HUES64 (cell line): ENCODE measurements at regions not wholly inside any gene's neighbourhood (a gene's known extent, or its start where the extent isn't known, plus 50 kb on each side); places are given as distances from the start of the nearest gene placed in this dataset.
"Not testable (repeated sequence)": the region's sequence is repeated elsewhere in the genome, so short reads cannot be mapped to it uniquely, and the experiment has no call there.

Experiments
- H3K27ac ChIP-seq: 2 replicates; pipeline ENCODE4 v1.7.0; 2013; ENCODE audit warnings: low read depth, low read length, inconsistent platforms
- H3K27me3 ChIP-seq: 2 replicates; pipeline ENCODE4 v1.6.1; 2013; ENCODE audit warnings: mild to moderate bottlenecking, low read length; ENCODE audit not compliant: insufficient read depth
- H3K36me3 ChIP-seq: 2 replicates; pipeline ENCODE4 v1.6.1; 2013; ENCODE audit warnings: mild to moderate bottlenecking, low read length; ENCODE audit not compliant: insufficient read depth
- H3K4me1 ChIP-seq: 2 replicates; pipeline ENCODE4 v1.6.1; 2013; ENCODE audit warnings: mild to moderate bottlenecking, low read length, moderate library complexity; ENCODE audit not compliant: insufficient read depth
- H3K4me3 ChIP-seq: 2 replicates; pipeline ENCODE4 v1.5.1; 2013; ENCODE audit warnings: mild to moderate bottlenecking, low read length, moderate library complexity
- H3K9ac ChIP-seq: 2 replicates; pipeline ENCODE4 v1.6.1; 2013; ENCODE audit warnings: mild to moderate bottlenecking, low read depth, low read length
- H3K9me3 ChIP-seq: 2 replicates; pipeline ENCODE4 v1.6.1; 2013; ENCODE audit warnings: low read depth, low read length; ENCODE audit not compliant: insufficient read depth
- WGBS: fragments of 150-250, 120-280 bp; methylation state at CpG from one replicate; pipeline ENCODE4 v1.1.7; 2013; ENCODE audit warnings: missing lambda C conversion rate; 5-methylcytosine and 5-hydroxymethylcytosine counted together

GRCh38 chr5:58330781-58331180, 129.1 kb downstream of the PLK2 start:
- Histone ChIP-seq H3K27ac (no peak overlapping the region), H3K9me3 (no peaks in the 10 kb centered on the region), H3K4me3 (no peak overlapping the region), H3K36me3 (no peaks in the 10 kb centered on the region), H3K9ac (no peak overlapping the region), H3K27me3 (no peaks in the 10 kb centered on the region), H3K4me1 (no peaks in the 10 kb centered on the region)
- WGBS = 96% methylated on average over 2 of the region's 2 CpGs

- no CpG with 5 or more reads among the region's 1 CpG for whole genome bisulfite sequencing
- Histone ChIP-seq H3K36me3 (no peaks in the 10 kb centered on the region), H3K4me1 (peaks cover 15% of the 10 kb centered on the region), H3K27ac (no peak overlapping the region), H3K9me3 (no peaks in the 10 kb centered on the region), H3K4me3 (no peak overlapping the region), H3K27me3 (no peaks in the 10 kb centered on the region), H3K9ac (no peak overlapping the region)
Observed at GRCh38 chr5:58327289-58327688, 132.6 kb downstream of the PLK2 start.

- 91% methylated on average over 1 of the region's 1 CpG for WGBS
- Histone ChIP-seq H3K9ac (no peak overlapping the region), H3K27ac (no peak overlapping the region), H3K36me3 (no peaks in the 10 kb centered on the region), H3K9me3 (no peaks in the 10 kb centered on the region), H3K4me3 (no peak overlapping the region), H3K4me1 (peaks cover 18% of the 10 kb centered on the region), H3K27me3 (no peaks in the 10 kb centered on the region)
Observed at GRCh38 chr5:58326022-58326421, 133.9 kb downstream of the PLK2 start.

DNA sequence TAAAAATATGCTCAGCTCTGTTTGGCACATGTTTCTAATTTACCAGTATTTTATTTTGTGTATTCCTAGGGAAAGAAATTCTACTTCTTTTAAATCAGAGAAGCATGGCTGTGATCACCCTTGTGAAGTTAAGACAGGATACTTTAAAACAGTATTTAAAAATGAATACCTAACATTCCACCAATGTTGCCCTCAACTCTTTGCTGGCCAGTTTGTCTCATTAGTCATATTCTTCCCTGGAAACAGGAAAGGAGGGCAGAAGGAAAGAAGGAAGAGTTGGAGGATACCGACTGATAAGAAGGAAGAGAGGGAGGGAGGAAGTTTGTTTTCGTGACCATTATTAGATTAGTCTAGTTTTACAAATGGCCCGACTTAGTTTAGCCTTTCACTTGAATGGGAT, 137.4 kb downstream of the PLK2 start:
- Histone ChIP-seq H3K9me3 (no peaks in the 10 kb centered on the region), H3K9ac (no peak overlapping the region), H3K27ac (no peak overlapping the region), H3K4me3 (no peak overlapping the region), H3K27me3 (no peaks in the 10 kb centered on the region), H3K4me1 (peaks cover 18% of the 10 kb centered on the region), H3K36me3 (no peaks in the 10 kb centered on the region)
- WGBS = 69% methylated on average over 3 of the region's 3 CpGs

- no peak overlapping the region for H3K9ac ChIP-seq
- no peaks in the 10 kb centered on the region for H3K36me3 ChIP-seq
- no peak overlapping the region for H3K27ac ChIP-seq
Observed at GRCh38 chr5:58318468-58318867, 141.4 kb downstream of the PLK2 start.

DNA sequence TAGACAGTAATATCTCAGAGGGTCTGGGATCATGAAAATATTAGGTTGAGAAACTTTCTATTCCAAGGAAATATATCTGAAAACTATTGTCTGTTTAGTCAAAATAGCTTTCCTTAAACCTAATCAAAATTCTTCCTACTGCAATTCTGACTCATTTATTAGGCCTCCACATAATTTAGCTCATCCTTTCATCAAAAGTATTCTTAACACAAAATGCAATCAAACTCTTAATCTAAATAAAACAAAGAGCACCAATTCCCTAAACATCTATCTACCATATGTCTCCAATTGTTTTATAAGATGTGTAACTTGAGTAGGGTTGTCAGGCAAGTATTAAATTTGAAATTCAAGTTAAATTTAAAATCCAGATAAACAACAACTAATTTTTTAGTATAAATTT, 142.1 kb downstream of the PLK2 start:
- H3K36me3 ChIP-seq = no peaks in the 10 kb centered on the region
- peaks cover 8% of the 10 kb centered on the region for H3K4me1 ChIP-seq
- no peaks in the 10 kb centered on the region for H3K9me3 ChIP-seq
- H3K27ac ChIP-seq = no peak overlapping the region
- no peak overlapping the region for H3K9ac ChIP-seq
- H3K27me3 ChIP-seq = no peaks in the 10 kb centered on the region
- no peak overlapping the region for H3K4me3 ChIP-seq

More at GRCh38 chr5:58318468-58318867, 141.4 kb downstream of the PLK2 start:
- Histone ChIP-seq H3K27me3 (no peaks in the 10 kb centered on the region), H3K9me3 (no peaks in the 10 kb centered on the region), H3K4me3 (no peak overlapping the region), H3K4me1 (peaks cover 15% of the 10 kb centered on the region)
- WGBS = 100% methylated on average over 1 of the region's 1 CpG

DNA sequence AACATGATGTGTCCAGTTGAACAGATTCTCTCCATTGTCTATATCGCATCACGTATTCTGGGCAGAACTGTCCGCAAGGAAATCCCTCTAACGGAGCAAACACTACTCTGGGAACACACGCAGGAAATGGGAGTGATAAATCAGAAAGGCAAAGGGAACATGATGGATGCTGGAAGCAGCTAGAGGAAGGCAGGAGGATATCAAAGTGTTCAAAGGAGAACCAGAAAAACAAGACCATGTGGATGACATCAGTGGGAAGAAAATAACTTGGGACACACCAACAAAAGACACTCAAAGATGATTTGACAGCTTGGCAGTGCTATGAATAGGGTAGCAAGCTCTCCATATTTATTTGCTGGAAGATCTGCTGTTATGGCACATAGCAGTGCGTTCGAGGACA, 142.9 kb downstream of the PLK2 start:
- Histone ChIP-seq H3K27me3 (no peaks in the 10 kb centered on the region), H3K4me3 (no peak overlapping the region), H3K9me3 (no peaks in the 10 kb centered on the region), H3K27ac (no peak overlapping the region), H3K4me1 (peaks cover under 1% of the 10 kb centered on the region; the same call in 1 of the 2 replicates), H3K36me3 (no peaks in the 10 kb centered on the region), H3K9ac (no peak overlapping the region)
- 98% methylated on average over 7 of the region's 7 CpGs for WGBS

- H3K27me3 ChIP-seq = no peaks in the 10 kb centered on the region
- no peaks in the 10 kb centered on the region for H3K36me3 ChIP-seq
- no peaks in the 10 kb centered on the region for H3K4me1 ChIP-seq
- 100% methylated on average over 1 of the region's 1 CpG for WGBS
- H3K9ac ChIP-seq = no peak overlapping the region
- no peaks in the 10 kb centered on the region for H3K9me3 ChIP-seq
- H3K4me3 ChIP-seq = no peak overlapping the region
- H3K27ac ChIP-seq = no peak overlapping the region
Observed at GRCh38 chr5:58315794-58316193, 144.1 kb downstream of the PLK2 start.

DNA sequence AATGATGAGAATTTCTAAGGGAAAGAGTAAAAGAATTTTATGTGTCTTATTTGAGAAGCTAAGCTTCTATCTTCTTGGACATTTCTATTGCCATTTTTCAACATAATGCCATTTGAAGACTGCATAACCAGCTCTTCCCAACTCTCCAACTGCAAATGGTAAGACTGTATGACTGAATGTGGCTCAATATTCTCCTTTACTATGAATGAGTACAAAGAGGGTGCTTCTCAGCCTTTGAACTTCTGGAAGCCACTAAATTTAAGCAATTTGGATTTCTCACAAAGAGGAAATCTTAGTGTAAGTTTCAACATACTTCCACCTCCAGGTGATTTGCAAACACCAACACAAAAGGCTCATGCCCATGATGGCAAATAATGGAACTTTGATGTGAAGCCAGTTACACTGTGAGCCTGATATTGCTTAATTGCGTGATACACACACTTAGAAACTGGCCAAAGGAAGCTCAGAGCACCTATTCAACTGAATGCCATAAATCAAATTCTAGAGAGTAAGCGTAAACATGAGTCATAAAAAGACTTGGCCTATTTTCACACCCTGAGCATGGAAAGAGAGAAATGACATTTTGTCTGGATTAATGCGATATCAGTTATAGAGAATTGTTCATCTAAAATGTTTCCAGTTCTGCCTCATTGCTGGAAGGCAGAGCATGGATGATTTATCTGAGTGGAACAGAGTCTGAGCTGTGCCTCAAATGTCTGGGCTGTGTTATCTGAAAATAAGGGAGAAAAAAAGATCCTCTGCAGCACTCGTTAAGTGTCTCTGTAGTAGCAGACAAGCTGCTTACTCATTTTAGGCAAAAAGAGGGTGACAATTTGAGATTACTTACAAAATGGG, 145.3 kb downstream of the PLK2 start:
- no peaks in the 10 kb centered on the region for H3K4me1 ChIP-seq
- 98% methylated on average over 4 of the region's 4 CpGs for WGBS
- H3K27me3 ChIP-seq = no peaks in the 10 kb centered on the region
- no peak overlapping the region for H3K9ac ChIP-seq
- H3K9me3 ChIP-seq = no peaks in the 10 kb centered on the region
- no peak overlapping the region for H3K4me3 ChIP-seq
- no peak overlapping the region for H3K27ac ChIP-seq
- no peaks in the 10 kb centered on the region for H3K36me3 ChIP-seq

DNA sequence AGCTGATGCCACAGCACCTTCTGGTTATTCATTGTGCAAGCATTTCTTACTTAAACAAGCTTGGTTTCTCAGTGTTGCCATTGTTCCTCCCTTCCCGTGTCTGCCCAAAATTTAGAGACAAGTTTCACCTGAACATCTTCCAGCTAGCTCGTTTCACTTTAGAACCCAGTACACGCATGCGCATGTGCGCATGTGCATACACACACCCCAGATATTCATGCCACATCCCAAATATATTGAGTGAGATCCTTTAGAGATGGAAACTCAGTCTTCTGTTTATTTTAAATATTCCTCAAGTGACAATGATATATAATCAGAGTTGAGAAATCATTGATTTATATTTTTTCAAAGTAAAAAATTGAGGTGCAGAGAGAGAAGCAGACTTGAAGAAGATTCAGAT, 147.6 kb downstream of the PLK2 start:
- H3K4me3 ChIP-seq = no peak overlapping the region
- H3K27ac ChIP-seq = no peak overlapping the region
- WGBS = 96% methylated on average over 5 of the region's 5 CpGs

GRCh38 chr5:58311526-58311925, 148.4 kb downstream of the PLK2 start:
- Histone ChIP-seq H3K36me3 (no peaks in the 10 kb centered on the region), H3K9me3 (no peaks in the 10 kb centered on the region), H3K9ac (no peak overlapping the region), H3K4me3 (no peak overlapping the region), H3K27me3 (no peaks in the 10 kb centered on the region), H3K4me1 (no peaks in the 10 kb centered on the region), H3K27ac (no peak overlapping the region)
- 93% methylated on average over 3 of the region's 3 CpGs for WGBS

More for the DNA sequence above, 147.6 kb downstream of the PLK2 start:
- Histone ChIP-seq H3K9me3 (no peaks in the 10 kb centered on the region), H3K36me3 (no peaks in the 10 kb centered on the region), H3K27me3 (no peaks in the 10 kb centered on the region), H3K4me1 (no peaks in the 10 kb centered on the region), H3K9ac (no peak overlapping the region)

- not testable (repeated sequence) for H3K36me3 ChIP-seq, H3K4me3 ChIP-seq, H3K9me3 ChIP-seq, H3K4me1 ChIP-seq, H3K27me3 ChIP-seq, H3K9ac ChIP-seq, H3K27ac ChIP-seq
- WGBS = no CpG with 5 or more reads among the region's 2 CpGs
Observed at GRCh38 chr5:58308384-58308783, 151.5 kb downstream of the PLK2 start.
